ENCODE measurements at regions not wholly inside any gene's neighbourhood (a gene's known extent, or its start where the extent isn't known, plus 50 kb on each side); places are given as distances from the start of the nearest gene placed in this dataset.

DNA sequence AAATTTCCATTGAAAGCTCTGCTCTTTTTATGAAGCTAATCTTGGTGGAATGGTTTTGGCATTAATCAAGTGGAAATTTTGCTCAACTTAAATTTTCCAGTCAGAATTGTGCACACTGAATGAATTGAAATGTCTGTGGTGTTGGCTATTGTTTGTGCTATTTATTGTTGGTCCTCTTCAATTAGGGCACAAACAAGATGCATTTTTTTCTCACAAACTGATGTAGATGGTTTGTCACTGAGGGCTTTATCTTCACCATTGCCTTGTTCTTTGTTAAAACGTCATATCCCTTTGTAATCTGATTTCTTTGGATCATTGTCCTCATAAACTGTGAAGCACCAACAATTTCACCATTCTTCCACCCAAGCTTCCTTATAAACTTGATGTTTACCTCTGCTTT is 152.1 kb upstream of the RHOBTB1 start:
- no peak for DNase-seq (ENCODE audit: low read depth)

DNA sequence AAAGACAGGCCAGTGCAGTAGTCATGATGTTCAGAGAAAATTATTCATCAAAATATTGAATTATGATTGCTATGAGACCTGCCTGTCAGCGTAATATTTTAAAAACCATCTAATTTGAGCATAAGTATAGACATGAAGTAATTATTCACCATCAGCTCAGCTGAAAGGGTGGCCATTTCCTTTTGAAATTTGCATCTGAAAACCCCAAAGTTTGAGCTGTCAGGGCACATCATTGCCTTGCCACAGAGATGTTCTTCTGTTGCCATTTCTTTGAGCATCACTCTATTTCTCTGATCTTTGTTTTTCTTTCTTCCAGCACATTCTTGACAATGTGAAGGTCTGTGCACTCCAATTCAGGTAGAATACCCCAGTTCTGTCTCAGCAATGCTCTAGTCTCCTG is 147.5 kb upstream of the RHOBTB1 start:
- no peak for DNase-seq (ENCODE audit: low read depth)

DNA sequence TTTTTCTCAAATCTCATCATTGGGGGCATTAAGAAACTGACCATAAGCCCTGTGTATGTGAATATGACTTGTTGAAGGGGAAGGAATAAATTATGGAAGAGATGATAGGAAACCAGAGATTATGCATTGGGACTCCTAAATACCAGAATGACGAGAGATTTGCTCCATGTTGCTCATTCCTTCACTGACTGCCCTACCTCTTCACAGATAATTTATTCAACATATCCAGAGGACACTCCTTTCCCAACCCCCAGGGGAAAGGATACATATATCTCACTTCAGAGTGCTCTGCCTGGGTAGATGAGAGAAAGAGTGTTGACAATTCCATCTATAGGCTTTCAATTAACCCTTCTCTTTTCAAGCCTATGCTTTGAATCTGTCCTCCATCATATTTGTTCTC is 145.3 kb upstream of the RHOBTB1 start:
- DNase-seq (ENCODE audit: low read depth): no peak

DNA sequence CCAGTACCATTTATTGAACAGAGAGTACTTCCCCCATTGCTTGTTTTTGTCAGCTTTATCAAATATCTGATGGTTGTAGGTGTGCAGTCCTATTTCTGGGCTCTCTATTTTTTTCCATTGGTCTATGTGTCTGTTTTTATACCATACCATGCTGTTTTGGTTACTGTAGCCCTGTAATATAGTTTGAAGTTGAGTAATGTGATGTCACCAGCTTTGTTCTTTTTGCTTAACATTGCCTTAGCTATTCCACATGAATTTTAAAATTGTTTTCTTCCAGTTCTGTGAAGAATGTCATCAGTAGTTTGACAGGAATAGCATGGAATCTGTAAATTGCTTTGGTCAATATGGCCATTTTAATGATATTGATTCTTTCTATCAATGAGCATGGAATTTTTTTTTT is 140.5 kb upstream of the RHOBTB1 start:
- DNase-seq (ENCODE audit: low read depth): no peak

DNA sequence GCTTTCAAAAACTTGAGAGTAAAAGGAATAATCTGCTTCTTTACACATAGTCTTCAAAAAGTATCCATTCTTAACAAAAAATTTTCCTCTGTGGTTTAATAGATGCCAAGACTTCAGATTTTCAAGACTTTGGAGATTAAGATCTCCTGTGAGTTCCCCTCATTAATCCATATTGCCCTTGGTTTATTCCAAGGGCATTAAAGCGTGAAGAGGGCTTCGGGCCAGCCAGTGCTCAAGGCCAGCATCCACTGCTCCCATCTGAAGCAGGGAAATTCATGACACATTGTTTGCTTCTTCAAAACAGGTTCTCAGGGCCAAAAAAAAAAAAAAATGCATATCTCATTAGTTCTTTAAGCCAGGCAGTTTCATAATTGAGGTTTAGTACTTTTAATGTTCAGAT is 137.3 kb upstream of the RHOBTB1 start:
- peak; percentile 62 for DNase-seq (ENCODE audit: low read depth)

DNA sequence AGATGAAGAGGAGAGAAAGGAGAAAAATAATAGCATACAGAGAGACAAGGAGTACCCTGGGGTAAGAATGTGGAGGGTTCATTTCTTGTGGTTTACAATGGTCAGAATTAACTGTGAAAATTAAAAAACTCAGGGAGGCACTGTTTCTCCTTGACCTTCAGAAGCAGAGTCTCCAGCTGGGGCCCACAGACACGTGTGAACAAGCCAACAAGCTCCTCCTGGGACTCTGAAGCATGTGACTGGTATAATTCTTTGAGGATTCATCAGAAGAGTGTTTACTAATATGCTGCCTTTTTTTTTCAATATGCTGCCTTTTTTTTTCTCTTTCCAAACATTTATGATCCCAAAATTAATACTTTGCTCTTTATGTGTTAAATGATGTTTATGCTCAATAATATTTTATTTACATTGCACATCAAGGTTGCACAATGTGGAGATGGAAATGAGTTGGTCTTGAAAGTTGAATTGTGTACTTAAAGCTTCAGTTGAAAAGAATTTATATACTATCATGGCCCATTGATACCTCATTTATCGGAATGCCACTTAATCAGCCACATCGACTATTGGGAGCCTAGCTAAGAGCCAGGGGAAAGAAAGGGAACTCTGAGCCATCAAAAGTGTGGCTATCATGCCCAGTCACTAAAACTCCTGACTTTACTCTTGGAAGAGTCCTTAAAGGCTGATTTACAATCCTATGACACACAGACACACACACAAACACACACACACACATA is 134.7 kb upstream of the RHOBTB1 start:
- no peak for DNase-seq (ENCODE audit: low read depth)

DNA sequence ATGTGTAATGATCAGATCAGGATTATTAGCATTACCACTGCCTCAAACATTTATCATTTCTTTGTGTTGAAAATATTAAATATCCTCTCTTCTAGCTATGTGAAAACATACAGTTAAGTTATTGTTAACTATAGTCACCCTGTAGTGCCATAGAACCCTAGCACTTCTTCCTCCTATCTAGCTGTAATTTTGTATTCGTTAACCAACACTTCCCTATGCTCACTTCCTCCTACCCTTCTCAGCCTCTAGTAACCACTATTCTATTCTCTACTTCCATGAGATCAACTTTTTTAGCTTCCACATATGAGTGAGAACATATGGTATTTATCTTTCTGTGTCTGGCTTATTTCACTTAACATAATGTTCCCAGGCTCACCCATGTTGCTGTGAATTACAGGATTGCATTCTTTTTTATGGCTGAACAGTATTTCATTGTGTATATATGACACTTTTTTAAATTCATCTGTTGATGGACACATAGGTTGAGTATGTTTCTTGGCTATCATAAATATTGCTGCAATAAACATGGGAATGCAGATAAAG is 132.7 kb upstream of the RHOBTB1 start:
- no peak for DNase-seq (ENCODE audit: low read depth)

DNA sequence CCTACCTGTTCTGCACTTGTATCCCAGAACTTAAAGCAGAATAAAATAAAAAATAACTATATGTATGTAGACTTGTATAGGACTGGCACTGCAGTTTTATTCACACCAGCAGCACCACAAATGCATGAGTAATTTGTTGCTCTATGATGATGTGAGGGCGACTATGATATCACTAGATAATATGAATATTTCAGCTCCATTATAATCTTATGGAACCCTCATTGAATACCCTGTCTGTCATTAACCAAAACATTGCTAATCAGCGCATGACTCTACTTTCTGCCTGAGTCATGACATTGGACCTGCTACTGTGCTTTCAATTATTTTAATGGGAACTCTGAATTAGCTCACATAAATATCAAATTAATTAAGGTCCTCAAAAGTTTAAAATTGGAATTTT is 129.4 kb upstream of the RHOBTB1 start:
- DNase-seq (ENCODE audit: low read depth): no peak

DNA sequence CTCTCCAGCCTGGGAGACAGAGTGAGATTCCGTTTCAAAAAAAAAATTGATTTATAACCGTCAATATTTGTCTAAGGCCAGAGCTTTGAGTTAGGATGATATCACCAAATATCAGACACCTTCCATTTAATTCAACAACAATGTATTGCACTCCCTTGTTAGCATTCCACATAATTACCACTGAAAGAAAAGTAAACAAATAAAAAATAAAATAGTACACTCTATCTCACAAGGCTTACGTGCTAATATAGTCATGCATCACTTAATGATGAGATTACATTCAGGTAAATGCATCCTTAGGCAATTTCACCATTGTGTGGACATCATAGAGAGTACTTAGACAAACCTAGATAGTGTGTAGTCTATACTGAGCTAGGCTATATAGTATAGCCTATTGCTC is 127.6 kb upstream of the RHOBTB1 start:
- DNase-seq (ENCODE audit: low read depth): no peak

DNA sequence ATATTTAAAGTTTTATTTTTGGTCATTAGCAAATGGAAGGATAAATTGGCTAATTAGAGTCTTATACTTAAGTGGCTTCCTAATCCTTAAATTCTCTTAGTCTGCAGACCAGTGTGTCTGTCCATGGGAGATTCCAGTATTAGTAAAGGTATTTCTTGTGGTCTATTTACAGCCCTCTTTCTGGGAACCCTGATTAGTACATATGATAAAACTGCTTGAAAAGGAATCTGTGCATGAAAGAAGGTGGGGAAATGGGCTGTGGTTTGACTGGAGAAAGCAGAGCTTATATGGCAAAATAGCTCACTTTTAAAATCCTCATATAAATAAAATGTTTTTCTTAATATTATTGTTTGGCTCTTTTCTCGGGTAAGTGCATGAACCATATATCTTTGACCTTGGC is 124.5 kb upstream of the RHOBTB1 start:
- no peak for DNase-seq (ENCODE audit: low read depth)

DNA sequence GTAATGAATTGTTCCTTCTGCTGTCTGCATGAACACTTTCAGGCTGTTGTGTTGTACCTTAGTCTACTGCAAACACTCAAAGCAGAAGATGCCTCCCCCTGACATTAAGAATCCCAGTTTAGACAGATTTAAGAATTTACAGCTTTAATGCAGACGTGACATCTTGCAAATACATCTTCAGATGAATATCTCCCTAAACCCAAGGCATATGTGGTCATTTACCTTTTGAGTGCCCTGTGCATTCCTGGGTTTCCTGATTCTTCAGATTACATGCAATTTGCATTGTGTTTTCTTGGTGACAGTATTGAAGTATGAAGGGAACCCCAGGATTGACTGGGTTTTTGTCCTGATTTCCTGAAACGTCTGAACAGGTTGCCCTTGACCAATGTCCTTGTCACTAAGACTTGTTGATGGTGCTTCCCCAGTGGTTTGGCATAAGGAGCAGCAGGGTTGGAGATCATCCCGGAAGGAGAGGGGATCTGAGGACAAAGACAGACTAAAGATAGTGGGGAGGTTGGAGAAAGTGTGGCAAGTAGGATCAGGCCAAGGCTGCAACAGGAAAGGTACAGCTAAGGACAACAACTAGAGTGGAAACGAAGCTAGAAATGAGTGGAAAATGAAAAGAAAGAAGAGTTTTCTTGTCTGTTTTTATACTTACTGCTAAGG is 123.8 kb upstream of the RHOBTB1 start:
- no peak for DNase-seq (ENCODE audit: low read depth)

DNA sequence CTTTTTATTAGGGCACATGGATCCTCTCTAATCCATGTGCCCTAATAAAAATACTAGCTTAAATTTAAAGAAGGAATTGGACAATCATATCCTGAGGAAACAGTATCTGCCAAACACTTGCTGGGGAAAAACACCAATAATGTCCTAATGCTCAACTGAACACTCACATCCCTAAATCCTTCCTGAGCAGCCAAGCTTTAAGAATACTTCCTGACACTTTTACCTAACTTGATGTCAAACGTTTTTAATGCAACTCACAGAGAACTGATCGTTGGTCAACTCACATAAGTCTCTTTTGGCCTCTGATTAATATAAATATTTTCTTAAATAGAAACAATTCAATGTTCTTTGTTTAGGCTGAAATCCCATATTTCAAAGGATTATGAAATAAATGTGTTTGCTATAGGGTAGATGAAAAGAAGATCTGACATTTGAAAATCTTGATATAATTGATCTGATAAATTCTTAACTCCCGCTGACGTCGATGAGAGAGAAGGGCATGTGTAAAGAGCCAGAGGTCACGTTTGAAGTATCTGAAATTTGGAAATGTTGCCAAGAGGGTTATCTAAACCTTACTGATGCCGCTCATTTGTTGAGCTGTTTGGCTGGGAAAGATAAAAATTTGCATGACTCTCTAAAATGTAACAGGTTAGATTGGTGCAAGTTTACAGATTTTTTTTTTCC is 122.8 kb upstream of the RHOBTB1 start:
- DNase-seq (ENCODE audit: low read depth): no peak

DNA sequence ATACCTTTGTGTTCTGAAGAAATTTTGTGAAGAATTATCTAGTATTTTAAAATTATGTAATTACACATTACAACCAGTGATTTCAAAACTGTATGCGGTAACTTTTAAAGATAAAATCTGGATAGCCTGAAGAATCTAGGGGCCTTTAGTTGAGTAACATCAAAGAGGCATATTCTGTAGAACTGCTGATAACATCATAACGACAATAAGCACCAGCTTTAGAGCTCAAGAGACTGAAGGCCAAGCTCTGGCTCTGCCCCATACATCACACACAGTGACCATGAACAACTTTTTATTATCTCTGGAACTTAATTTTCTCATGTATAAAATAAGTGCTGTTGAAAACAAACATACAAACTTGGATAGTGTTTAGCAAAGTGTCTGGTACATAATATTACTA is 121.1 kb upstream of the RHOBTB1 start:
- no peak for DNase-seq (ENCODE audit: low read depth)

DNA sequence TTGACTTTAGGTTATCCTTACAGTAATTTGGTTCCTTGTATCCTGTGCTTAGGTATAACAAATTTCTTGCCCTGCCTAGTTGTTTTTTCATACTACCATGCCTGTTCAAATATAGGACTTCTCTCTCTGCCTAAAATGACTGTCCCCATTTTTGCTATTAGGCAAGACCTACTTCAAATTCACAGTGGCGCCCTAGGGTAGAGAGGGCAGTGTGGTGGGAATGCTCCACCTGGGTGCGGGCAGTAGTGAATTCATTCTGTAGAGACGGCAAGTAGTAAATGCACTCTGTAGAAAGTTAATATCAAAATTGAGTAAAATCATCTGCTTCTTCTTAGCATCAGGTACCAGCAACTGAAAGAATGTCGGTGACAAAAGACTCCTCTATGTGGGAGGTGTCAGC is 120.4 kb upstream of the RHOBTB1 start:
- no peak for DNase-seq (ENCODE audit: low read depth)

DNA sequence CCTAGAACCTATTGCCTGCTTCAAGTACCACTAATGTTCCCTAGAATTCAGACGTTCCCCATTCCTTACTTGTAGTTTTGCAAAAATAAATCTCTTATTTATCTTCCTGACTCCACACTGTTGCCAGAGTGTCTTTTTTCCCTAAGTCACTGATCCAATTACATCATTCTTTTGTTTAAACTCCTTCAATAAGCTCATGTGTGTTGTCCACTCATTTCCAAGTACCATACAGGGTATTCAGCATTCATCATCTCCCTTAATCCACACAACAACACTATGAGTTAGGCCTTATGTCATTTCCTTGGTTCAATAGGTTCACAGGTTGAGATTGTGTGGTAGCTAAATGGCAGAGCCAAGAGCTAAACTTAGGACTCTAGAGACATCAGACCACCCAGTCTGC is 119.9 kb upstream of the RHOBTB1 start:
- DNase-seq (ENCODE audit: low read depth): no peak

DNA sequence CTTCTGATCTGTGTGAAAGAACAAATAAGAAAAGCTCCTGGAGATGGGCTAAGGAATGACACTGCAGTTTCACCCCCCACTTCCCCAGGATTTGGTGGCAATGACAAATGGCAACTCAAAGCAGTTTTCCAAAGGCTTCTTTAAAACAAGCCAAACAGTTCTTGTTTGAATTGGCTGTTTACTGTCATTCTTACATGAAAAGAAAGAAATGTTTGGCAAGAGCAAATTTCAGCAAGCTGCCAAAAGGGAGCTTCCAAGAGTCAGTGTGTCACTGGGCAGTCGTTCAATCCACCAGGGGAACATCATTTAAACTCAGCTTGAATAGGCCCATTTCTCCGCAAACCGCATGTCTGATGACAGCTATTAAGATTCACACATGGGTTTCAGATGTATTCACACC is 119.0 kb upstream of the RHOBTB1 start:
- no peak for DNase-seq (ENCODE audit: low read depth)

DNA sequence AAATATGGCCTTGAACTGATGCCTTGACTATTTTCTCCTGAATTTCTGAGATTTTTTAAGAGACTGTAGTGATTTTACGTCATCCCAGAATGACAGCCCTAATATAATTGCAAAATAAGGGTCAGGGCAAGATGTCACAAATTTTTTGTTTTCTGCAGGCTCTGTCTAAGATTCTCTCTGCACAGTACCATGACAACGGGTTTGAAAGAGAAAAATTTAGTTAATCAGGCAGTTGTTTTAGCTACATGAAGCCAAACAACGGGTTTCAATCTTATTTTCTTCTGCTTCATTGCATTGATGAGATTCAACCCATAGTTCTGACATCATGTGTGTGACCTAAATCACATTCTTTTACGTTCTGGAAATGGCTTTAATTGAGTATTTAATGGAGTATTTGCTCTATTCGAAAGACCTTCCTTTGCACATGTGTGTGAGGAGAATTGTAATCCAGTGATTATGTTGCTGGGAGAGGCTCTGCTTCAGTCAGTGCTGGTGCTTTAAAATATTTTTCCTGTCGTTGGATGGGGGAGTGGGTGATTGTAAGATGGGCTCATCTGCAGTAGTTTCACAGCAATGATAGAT is 118.0 kb upstream of the RHOBTB1 start:
- no peak for DNase-seq (ENCODE audit: low read depth)

DNA sequence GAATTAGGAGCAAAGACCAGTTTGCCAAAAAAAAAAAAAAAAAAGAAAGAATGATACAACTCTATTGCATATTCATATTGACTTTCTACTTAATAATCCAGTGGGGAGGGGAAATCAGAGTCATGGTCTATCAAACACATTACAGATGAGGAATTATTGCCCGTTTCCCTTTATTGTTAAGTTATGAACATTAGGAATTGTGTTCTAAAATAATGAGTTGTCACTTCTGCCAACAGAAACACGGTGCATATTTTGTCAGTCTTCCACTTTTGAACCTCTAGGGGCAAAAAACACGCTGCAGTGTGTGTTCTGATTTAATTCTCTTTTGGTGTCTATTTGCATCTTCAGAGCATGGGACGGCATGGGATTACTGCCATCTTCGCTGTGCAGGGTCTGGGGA is 115.7 kb upstream of the RHOBTB1 start:
- no peak for DNase-seq (ENCODE audit: low read depth)

DNA sequence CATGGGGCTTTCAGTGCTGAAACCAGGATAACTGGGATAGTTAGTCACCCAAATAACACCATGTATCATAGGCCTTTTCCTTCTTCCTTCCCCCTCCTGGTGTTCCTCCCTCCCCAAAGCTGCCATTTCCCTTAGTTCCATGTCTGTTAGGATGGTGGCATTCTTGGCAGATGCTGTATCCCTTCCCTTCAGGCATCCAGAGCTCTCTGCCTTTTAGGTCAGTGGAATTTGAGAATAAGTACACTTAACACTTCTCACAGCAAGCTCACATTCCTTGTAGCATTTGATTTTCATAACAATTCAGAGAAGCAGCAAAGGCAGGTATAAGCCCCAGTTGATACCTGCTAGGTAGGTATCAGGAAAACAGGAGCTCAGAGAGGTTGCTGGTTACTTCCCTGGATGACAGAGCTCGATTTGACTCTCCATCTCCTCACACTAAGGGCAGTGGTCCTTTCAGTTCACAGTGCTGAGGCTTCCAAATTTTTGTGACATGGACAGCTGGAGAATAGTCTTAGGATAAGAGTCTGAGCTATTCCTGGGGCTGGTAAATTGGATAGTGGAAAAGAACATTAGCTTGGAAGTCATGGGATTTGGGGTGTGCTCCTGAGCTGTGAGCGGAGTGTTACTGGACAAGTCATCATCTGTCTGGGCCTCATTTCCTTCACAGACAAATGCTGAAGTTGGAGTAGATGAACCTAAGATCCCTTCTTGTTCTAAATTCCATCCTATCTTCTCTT is 108.7 kb upstream of the RHOBTB1 start:
- DNase-seq (ENCODE audit: low read depth): no peak

DNA sequence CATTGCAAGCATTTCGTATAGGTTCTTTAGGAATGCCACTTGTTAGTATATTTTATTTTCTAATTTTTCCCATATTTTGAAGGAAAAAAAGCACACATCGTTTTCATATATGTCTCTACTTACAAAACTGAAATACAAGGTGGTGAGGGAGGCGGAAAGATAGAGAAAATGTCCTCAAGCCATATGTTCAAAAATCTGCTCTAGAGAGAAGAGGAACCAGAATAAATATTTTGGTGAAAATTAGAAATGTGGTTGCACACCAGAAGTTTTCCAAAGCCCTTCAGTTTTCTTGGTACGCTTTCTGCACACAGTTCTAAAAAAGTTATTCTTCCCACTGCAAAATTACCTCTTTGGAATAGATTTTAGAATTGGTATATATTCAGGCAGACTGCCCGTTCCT is 107.4 kb upstream of the RHOBTB1 start:
- no peak for DNase-seq (ENCODE audit: low read depth)

DNA sequence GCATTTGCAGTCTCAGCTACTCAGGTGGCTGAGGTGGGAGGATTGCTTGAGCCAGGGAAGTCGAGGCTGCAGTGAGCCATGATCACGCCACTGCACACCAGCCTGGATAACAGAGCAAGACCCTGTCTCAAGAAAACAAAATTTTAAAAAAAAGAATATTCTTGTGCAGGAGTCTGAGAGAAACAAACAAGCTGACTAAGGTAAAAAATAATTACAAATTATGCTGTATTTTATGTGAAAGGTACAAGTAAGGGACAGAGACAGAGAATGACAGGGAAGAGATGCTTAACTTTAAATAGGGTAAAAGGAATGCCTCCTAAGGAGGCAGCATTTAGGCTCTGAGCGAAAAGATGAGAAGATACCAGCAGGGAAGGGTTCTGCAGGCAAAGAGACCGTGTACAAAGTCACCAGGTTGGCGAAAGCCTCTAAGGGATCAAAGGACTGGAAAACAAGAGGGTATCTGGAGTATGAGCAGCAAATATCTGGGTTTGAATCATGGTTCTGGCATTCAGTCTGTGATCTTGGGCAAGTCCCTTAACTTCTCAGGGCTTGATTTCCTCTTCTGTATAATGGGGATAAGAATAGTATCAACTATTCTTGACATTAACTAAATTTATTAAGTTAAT is 106.2 kb upstream of the RHOBTB1 start:
- no peak for DNase-seq (ENCODE audit: low read depth)
